DMS53 treated with DMSO at 0.1 percent for 48 hours (cell line): ENCODE measurements at regions not wholly inside any gene's neighbourhood (a gene's known extent, or its start where the extent isn't known, plus 50 kb on each side); places are given as distances from the start of the nearest gene placed in this dataset.

Source experiments
- DNase-seq: peaks from one replicate; lab custom pipeline; 2025; ENCODE audit not compliant: unreplicated experiment; lab: John Stamatoyannopoulos, UW

DNA sequence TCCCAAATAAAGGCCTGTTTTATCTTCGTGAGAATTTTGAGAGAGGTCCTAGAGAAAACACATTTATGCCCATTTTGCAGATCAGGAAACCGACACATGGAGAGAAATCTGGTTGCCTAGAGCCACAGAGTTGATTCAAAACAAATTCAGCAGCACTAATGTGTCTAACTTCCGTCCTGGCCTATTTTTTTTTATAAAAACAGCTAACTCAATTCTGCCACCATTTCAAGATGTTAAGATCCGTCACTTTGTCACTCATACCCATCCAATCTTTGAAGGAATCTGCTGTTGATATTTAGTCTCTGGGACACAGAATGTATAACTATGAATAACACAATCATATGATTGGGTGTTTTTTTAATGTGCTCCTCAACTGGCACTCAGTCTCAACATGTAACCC is 611.1 kb upstream of the ARID1B start:
- DNase-seq: no peak

DNA sequence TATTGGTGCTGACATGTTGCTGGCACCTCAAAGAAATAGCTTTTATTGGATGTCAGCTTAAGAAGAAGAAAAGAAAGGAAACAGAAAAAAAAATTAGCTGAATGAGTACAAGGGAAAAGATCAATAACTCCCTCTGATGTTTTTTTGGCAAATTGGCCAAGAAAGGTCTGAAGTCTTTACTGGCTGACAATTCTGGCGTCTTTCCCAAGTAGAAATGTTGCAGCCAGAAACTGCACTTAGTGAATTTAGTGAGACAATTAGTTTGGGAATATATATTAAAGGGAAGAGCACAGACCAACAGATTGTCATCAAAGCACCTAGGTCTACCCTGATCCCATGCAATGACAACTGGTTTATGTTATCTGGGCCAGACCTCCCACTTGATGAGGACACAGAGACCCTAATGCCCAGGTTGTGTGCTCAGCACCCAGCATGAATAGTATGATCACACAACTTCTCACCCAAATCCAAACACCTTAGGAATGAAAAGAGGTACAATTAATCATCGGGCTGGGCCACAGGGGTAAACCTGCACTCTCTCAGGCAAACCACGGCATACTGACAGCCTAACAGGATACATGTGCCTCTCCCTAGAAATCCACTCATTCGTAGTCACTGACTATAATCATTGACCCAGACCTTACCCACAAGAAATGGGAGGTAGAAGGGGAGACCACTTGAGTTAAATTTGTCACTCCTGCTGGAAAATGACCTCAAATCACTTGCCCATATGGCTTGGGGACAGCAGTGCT is 612.3 kb upstream of the ARID1B start:
- DNase-seq: no peak

DNA sequence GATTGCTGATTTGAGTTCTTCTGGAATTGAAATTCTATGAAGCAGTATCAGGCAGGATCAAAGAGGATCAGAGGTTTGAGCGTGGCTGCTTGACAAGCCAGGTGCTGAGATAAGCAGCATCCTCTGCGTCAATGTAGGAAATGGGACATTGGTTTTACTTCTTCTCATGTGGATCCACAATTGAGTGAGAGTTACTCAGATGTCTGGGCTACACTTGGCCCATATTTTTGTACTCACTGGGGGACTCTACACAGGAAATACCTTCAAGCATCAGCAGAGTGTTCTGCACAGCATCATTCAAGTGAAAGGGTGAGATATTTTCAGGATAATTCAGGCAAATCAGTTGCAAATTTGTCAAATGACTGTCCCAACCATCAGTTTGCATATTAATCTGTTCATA is 613.9 kb upstream of the ARID1B start:
- DNase-seq: no peak

DNA sequence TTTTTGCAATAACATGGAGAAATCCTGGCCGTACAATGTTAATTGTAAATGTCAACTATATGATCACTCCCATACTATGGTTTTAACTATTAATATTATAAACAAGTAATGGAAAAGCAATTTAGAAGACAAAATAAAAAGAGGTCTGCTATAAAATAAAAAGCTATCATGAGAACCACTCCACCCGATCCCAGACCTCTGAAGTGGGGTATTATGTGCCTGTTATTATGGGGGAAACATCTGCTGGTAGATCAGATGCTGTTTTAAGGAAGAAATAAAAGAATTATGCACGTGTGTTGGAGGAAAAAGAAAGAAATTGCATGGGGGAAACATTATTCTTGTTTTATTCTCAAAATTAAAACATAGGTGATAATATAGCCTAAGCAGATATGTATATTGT is 615.7 kb upstream of the ARID1B start:
- no peak for DNase-seq

DNA sequence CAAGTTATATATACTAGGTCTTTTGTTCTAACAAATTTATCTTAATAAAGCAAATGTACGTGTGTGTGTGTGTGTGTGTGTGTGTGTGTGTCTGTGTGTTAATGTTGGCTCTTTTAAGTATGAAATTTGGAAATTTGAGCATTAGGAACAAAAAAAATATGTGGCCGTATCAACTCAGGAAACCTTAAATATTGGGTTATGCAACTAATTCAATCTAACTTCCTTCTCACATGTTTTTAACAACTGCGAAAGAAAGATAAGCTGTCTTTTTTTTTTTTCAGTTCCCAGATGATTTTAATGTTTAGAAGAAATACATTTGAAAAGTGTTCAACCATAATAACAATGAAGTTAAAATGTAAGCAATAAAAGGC is 616.4 kb upstream of the ARID1B start:
- no peak for DNase-seq

DNA sequence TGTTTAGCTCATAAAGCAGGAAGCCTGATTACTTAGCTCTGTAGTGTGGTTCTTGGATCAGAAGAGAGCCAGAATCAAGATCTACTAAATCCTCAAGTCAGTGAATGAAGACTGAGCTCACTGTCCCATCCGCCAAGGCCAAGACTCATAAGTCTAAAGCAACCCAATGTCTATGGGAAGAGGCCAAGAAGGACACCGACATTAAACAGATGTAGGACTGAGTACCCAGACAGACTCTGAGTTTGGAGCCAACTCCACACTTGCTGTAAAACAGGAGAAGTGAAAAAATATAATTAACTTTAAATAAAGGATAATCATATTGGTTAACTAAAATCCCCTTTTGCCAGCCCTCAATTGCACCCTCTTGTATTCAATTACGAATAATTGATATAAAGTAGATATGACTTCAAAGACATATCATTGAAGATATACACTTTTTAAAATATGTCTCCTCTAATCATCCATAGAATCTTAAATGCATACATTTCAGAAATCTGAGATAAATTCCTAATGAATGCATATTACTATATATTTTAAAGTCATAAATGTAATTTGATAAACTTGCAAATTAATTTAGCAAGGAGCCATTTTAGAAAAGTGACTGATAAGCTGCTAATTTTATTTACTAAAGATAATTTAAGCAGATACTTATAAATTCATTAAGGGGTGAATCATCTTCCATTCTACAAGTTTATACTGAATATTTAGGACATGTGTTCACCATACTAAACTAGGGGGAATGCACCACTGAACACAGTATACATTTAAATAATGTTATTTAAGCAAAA is 617.0 kb upstream of the ARID1B start:
- DNase-seq: no peak

DNA sequence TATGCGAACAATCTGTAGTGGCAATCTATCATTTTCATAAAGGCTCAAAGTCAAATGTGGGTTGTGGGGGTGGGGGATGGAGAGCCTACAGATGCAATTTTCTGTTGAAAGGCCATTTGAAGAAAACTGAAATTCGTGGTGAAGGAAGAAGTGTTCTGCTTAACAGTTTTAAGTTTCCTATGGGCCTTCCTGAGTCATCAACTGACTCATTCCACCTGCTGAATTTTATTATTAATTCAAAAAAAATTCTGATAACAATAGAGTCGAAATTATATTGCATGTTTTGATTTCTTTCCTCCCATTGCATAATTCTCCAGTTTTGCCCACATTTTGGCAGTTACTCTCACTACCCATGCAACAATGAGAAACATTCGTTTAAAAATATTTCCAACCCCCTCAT is 622.3 kb upstream of the ARID1B start:
- DNase-seq: no peak

DNA sequence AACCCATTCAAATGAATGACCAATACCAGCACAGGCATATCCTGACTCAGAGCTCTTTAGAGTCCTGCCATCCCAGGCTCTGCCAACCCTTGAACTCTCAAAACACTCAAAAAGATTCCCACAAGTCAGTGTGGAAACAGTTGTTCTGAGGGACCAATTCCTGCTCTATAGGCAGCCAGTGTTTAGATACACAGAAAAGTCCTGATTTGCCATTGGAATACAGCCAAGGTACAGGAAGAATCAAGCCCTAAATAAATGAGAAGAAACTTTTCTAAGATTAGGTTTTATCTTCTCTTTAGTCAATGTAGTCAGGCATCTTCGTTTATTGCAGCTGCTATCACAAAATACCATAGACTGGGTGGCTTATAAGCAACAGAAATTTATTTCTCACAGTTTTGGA is 626.8 kb upstream of the ARID1B start:
- no peak for DNase-seq

DNA sequence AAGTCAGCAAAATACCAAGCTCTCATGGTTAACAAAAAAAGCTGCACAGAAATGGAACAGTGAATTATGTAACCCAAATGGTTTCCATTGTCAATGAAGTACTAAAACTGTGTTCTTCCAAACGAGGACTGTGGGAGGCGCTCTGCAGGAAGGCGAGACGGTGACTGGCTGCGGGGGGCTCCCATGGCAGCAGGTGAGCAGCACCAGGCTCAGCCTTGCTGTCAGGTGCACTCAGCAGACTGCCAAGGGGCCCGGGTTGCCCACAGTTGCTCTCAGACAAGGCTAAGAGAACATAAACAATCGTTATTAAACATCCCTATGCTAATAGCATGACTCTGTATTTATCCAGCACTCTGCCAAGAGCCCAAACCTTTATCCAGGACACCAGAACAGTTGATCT is 630.3 kb upstream of the ARID1B start:
- no peak for DNase-seq

DNA sequence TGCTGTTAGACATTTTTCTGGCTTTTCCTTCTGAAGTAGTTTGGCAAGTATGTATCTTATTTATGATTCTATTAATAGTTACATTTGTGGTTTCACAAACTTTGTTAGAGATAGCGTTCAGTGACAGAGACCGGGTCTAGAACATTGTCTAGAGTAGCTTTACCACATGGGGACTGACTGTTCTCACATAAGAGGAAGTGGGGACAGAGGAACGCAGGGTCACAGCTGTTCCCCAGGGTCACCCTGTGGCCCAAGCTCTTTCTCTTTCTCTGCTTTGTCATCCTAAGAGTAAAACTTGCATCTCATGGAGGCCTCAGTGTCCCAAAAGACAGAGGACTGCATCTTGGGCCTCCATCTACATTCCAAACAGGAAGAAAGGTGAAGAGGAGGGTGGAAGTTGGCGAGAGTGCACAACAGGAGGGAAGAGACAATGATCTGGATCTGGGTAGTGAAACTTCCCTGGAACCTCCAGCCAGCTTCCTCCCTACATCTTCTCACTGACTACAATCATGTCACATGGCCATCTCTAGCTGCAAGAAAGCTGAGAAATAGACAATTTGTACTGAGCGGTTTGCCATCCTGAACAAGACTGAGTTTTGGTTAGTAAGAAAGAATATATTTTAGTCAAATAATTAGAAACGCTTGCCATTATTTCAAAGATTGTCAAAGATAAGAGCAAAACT is 645.8 kb upstream of the ARID1B start:
- no peak for DNase-seq

DNA sequence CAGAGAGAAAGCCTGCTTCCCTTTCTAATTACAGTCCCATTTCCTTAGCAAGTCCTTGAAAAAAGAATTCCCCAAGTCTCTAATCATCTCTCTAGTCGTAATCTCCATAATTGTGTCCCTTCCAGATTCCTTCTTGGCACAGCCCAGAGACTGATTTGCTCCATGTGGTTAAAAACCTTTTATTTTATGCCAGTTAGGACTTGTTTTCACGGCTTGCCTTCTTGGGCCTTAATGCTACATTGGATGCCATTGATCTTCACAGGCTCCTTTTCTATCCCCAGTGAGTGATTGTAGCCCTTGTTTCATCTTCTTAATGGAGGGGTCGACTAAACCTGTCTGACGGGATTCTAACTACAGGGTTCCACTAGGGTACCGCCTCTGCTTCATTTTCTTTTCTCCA is 650.6 kb upstream of the ARID1B start:
- no peak for DNase-seq

DNA sequence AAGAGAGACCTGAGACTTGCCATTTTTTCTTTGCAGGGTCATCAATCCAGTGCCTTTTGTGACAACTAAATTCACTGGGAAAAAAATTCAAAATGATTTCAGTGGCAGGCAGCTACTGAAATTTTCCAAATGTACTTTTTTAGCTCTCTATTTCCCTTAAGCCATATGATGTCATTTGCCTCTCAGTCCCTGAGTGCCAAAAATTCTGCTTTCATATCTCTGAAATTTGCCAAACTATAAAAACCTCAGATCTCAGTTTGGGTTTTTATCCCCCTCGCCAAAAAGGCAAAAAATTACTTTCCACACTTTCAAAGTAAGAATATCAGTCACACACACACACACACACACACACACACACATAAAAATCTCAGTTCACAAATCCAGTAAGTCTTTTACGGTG is 651.3 kb upstream of the ARID1B start:
- DNase-seq: no peak

DNA sequence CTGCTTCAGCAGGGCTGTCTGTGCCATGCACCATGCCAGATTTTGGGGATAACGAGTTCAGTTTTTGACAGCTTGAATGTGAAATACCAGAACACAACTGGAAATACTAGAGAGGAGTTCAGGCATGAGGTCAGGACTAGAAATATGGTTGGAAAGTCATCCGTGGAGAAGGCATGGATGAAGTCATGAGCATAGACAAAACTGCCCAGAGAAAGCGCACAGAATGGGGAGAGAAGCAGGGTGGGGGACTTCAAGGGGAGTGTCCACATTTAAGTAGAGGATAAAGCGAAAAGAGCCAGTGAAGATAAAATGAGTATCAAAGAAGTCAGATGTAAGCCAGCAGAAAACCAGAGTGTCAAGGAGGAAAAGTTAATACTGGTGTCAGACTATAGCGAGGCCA is 653.4 kb upstream of the ARID1B start:
- DNase-seq: no peak

DNA sequence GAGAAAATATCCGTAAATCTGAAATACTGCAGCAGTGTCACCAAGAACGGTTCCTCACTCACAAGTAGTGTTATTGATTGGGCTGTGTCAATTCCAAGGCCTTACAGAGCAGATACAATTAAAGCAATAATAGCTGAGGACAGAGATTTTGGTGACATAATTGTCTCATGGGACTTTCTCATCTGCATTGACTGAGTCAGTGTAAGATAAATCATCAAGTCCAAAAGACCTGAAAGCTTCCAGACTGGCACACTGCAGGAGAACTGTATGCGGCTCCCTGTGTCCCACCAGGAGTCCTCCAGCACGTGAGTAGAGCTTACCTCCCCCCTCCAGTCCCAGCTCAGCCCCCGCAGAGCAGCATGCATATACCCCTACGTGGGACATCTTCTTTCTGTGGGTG is 655.2 kb upstream of the ARID1B start:
- no peak for DNase-seq

DNA sequence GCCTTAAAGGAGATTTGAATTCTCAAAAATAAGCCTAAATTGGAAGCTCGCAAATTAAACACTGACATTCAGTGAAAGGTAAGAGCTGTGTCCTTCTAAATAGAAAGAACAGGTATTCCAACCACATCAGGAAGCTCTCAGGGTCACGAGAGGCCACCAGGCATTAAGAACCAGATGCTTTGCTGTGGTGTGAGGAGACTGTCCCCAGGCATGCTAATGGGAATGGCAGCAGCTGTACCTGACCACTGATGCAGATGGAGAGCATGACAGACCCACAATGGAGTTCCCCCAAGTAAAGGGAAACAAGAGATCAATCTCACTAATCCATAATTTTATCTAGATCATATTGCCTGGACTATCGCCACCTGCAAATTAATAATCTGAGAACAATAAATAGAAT is 658.9 kb upstream of the NOX3 start:
- DNase-seq: no peak

DNA sequence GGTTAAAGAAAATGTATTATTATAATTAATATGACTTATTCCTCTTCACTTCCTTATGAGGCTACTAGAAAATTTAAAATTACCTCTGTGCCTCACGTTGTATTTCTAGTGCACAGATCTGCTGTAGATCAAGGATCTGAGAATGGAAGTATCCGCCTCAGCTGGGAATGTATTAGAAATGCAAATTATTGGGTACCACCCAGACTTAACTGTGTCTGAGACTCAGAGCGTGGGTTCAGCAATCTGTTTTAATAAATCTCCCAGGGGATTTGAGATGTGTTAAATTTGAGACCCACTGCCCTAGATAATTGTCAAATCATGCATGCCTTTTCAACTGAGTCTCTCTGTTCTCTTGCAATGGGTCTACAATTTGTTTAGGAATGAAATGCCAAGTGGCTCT is 658.0 kb upstream of the NOX3 start:
- no peak for DNase-seq

DNA sequence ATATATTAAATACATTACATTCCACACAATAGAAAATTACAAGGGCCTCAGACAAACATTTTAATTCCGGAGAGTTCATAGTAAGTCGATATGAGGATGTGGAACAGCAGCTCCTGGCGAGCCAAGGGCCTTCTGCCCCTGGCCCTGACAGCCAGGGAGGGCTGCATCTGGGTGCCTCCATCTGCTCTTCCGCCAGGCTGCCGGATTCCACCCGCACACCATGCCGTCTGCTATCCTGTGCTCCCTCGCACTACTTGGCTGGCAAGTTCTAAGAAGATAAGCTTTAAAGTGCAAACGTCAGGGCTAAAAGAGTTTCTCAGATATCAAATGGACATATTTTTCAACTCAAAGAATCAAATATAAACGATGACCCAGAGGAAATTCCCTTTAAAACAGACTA is 656.3 kb upstream of the NOX3 start:
- DNase-seq: no peak

DNA sequence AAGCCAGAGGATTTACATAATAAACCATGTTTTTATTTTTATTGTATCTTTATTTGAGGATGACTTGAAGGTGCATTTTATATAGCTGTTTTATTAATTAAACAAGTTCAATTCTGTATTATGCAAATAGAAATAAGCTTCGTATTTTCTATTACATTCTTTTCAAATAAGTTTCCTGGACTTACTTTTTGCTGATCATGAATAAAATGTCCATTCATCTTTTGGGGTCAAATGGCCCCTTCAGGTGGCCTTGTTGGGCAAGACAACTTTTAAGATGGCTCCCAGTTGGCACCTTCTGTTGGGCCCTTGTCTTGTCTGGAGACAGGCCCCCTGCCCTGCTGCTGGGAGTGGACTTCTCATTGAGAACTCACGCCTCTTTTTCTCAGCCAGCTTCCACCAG is 654.6 kb upstream of the NOX3 start:
- no peak for DNase-seq

DNA sequence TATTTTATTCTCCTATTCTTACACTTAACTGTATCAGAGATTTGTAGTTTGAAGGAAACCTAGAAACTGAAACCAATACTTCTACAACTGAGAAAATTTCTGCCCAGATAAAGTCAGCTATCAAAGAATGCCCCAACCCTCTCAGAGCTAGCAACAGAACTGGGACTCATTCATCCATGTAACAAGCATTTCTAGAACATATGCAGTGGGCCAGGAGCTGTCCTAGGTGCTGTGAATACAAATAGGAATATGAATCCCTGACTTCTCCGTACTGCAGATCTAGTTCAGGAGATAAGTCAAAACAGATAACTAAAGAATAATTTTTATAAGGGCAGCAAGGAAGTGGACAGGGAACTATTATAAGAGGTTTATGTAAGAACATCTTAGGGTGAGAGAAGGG is 654.1 kb upstream of the NOX3 start:
- no peak for DNase-seq

DNA sequence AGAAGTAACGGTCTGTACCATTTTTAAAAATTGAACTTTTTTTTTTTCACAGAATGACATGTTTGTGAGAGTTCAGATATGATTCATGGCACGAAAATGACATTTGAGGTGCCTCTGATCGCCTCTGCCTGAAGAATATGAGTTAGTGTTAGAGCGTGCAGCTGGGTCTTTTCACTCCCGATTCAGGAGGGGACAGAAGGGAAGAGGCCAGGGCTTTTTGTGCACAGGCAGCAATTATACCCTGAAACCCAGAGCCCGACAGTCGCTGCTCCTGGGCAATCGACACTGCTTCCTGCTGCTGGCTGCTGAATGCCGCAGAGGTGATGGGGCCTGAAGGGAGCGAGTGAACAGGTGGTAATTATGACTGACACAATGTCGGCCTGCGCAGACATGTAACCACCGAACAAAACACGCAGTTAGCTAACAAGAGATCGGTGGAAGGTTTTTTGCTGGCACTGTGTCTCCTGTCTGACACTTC is 652.0 kb upstream of the NOX3 start:
- DNase-seq: no peak

DNA sequence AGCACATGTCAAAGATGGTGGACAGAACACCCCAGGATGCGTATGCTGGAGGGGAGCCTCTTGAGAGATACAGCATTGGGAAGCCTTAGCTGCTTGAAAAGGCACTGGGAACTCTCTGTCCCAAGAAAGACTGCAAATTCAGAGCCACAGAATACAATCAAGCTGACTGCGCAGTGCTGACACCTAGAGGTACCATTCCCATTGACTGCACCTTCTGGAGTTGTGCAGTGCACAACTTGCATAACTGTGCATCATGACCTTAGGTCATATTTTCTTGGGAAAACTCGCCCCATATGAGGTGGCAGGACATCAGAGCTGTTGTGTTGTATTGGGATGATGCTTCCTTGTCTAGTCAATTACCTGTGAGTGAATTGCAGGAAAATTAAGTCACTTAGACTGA is 646.5 kb upstream of the NOX3 start:
- no peak for DNase-seq

DNA sequence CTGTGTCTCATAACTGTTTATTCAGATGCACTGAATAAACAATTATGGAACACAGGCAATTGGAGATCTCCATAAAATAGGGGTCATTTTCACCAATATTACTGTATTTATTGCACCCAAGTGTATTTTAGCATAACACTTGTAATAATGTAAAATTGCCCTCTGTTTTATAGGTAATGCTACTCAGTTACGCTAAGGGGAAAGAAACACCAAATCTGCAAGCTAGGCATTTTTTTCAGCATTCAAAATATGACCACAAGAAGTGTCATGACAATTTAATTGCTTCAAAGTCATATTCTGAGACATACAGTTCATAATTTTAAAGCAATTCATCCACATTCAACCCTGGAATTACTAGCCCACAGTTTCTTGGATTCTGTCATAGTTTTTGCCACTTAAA is 643.2 kb upstream of the NOX3 start:
- peak; percentile 4 for DNase-seq
